GM19025 (cell line): ENCODE measurements at regions not wholly inside any gene's neighbourhood (a gene's known extent, or its start where the extent isn't known, plus 50 kb on each side); places are given as distances from the start of the nearest gene placed in this dataset.
"Not testable (repeated sequence)": the region's sequence is repeated elsewhere in the genome, so short reads cannot be mapped to it uniquely, and the experiment has no call there.

ENCODE experiments used
- ATAC-seq: cut with Tn5 transposase; IDR thresholded peaks from one replicate; pipeline ENCODE4 v1.9.1; 2021; ENCODE audit warnings: mild to moderate bottlenecking, low read depth, moderate library complexity; ENCODE audit not compliant: unreplicated experiment

DNA sequence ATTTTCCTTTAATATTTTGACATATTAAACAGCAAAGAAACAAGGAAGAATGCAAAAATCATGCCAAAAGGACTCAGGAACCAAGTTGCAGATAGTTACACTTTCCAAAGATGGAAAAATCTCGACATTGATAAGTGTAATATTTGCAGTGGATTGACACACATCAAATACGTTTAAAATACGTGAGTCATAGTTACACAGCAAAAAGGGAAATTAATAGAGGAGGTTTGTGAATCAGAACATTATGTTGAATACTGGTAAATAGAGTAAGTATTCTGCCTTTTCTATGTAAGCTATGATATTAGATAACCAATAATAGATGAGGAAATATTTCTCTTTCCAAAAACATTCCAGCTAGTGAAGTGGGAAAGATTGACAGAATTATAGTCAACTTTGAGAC lies 1761.3 kb upstream of the IGFBP7 start:
- no peak for ATAC-seq

DNA sequence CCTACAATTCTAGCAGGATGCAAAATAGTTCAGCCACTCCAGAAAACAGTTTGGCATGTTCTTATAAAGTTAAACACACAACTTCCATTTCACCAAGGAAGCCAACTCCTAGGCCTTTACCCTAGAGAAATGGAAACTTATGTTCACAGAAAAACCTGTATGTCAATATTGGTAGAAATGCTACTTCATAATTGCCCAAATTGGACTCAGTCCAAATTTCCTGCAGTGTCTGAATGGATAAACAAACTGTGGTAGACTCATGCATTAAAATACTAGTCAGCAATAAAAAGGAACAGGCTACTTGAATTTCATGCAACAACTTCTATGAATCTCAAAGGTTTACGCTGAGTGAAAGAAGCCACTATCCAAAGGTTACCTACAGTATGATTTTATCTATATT lies 1738.8 kb upstream of the IGFBP7 start:
- ATAC-seq = no peak

DNA sequence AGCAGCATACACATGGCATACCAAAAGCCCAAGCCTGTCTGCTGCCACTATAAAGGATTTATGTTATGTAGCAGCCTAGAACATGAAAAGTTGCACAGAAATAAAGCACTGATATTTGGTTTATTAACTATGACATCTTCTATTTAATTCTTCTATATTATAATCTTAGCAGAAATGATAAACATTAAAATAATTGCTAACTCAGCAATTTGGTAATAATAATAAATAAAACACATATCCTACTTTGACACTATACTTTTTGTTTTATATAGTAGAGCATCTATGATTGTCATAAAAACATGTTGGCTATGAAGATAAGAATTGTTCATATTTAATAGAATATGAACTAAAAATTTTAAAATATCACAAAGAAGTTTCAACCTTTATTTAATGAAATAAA lies 1733.3 kb upstream of the IGFBP7 start:
- no peak for ATAC-seq

DNA sequence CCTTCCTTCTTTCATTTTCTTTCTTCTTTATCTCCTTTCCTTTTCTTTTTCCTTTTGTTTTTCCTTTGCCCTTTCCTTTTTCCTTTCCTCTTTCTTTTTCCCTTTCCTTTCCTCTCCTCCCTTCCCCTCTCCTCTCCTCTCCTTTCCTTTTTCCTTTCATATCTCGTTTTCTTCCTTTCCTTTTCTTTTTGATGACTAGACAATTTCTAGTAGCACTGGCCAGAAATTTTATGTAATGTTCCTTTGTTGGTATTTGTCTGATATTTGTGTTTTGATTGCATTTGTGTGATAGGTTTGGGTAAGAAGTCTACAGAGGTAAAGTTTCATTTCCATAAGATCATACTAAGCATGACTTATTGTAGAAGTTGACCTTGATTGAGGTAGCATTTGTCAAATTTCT lies 1722.9 kb upstream of the IGFBP7 start:
- ATAC-seq = no peak

DNA sequence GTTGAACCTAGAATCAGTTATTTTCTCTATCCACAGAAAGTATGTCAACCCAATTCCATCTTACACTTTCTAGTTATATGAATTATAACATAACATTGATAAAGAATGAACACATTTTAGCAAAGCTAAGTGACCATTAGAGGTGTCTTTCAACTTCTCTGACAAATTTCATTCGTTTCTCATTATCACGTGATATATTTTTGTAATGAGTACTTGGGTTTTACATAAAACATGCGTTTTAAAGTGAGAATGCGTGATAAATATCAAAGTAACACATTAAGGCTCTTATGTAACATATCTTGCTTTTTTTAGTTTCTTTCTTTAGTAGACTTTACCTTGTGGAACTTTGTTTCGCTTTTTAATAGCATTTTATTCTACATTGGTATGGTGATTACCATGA lies 1715.1 kb upstream of the IGFBP7 start:
- ATAC-seq = no peak

DNA sequence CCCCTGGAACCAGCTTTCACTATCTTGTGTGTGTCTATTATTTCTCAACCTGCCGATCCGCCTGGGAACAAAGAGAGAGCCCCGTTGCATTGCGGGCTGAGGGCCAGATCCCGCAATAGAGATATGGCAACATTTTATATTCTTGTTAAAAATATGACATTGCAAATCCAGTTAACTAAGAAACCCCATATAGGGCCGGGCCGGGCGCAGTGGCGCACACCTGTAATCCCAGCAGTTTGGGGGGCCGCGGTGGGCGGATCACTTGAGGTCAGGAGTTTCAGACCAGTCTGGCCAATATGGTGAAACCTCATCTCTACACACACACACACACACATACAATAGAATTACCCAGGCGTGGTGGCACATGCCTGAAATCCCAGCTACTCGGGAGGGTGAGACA lies 1708.4 kb upstream of the IGFBP7 start:
- ATAC-seq = not testable (repeated sequence)

DNA sequence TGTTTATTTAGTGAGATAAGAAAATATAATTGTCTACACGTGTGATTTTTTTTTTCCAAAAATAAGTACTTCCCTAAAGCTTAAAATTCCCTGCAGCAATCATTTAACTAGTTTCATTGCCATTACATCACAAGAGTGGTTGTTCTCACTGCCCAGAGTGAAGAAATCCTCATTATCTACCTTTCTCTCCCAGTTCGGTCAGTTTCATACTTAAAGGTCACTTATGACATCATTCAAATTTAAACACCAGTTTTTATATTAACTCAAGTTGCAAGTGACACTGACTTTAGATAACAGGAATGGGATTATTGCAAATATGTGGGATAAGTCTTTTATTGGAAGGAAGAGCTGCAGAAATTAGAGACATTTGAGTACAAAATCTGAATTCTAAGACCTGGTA lies 1699.8 kb upstream of the IGFBP7 start:
- ATAC-seq = no peak

DNA sequence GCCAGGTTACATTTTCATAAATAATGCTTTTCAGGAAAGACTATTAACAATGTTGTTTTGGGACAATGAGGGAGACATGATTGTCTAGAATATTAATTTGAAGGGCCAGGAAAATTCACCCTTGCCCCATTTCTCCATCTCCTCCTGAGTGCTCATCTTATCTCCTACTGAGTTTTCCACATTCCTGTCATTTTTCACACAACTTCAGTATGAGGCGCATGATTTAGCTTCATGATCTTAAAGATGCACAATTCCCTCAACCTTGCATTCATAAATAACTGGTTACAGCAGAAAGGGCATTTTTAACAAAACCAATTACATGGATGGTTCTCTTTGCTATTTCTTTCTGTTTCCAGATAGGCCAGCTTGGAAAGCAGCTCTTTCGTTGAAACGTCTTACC lies 1699.2 kb upstream of the IGFBP7 start:
- ATAC-seq = no peak

DNA sequence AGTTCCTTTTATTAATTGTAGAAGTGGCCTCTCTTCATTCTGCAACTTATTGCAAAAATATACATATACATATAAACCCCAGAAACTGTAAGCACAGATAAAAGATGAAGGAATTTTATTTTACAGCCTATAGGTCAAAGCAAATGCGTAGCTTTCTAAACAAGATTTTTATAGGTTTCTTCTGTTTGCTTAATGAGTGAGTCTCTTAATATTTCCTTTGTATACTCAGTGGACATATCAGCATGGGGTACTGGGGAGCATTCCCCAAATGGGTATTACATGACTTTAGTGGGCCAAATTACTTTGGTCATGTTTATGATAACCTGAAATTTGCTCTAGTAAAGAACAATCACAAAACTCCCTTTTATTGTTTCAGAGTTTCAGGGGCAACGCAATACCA lies 1698.6 kb upstream of the IGFBP7 start:
- no peak for ATAC-seq

DNA sequence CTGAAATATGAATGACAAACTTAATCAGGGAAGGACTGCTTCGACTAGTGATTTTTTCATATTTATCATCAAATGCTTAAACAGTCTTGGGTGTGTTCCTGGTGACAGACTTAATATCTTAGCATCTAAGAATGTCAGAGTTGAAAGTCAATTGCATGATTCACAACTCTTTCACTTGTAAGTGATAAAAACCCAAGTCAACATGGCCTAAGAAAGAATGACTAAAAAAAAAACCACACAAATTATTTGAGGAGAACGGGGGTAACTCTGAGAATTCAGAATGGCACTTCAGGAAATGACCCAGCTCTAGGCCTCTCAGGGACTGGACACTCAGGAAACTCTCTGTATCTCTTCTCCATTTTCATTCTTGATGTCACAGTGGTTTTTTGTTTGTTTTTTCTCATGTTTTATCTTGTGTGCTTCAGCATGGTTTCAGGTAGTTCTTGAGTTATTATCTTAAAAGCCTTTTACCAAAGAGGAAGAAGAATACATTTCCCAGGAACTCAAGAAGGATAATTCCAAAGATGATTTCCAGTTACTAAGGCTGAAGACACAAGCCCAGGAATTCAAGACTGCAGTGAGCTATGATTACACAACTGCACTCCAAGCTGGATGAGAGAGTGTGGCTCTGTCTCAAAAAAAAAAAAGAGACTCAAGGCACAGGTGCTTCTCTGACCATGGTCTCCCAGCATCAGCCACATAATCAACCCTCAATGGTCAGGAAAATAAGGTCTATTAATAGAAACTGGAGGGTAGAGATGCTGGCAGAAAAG lies 1697.8 kb upstream of the IGFBP7 start:
- ATAC-seq = no peak

DNA sequence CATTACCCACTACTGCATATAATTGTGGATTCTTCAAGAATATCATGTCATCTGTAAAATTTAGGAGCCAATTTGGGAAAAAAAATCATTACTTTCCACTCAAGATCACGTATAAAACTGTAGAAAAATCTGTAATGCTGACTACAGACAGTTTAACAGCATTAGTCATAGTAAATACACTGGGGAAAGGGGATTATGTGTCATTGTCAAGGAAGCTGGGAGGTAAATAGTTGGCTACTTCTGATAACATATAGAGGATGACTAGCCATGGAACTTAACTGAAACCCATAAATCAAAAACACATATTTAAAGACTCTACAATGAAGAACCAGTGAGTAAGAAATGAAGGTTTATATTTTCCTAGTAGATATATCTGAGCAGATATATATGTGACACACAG lies 1666.4 kb upstream of the IGFBP7 start:
- no peak for ATAC-seq

DNA sequence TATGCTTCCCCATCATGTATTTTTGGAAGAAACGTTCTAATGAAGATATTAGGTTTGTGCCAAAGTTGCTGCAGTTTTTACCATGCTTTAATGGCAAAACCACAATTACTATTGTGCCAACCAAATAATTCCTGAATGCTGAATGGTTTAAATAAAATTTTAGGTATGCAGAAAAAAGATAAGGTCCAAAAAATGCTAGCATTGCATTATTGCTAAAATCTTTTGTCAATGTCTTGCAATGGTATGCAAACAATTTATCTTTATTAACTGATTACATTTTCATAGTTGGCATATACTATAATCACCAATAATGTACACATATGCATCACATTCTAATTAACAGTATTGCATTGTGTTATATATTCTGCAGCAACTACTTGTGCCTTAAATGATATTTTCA lies 1657.4 kb upstream of the IGFBP7 start:
- ATAC-seq = no peak

DNA sequence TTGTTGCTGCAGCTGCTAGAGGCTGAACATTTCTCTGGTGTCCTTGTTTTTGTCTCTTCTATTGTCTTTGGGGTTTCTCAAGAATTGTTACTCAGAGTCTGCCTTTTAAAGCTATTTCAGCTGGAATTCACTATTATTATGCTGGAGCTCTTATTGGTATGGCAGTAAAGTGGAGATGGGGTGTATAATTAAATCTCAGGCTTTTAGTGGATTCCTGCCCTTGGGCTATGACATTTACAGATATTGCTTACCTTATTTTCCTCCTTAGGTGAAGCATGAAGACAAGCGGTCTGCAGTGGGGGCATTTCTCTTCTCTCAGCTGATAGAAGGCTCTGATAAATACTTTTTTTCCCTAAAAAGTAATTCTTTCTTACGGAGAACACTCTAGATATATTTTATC lies 1656.6 kb upstream of the IGFBP7 start:
- no peak for ATAC-seq

DNA sequence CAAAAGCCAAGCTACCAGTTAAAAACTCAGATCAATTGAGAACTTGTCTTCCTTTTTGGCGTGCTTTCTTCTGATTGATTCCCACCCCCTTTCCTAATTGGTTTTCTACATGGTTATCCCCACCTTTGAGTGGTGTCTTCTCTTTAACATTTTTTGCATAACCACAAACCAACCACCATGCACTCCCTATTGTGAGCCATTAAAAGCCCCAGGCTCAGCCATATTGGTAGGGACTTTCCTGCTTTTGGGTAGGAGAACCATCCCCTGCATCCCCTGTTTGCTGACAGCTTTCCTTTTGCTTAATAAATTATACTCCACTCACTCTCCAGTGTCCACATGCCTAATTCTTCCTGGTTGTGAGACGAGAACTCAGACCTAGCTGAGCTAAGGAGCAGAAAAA lies 1651.4 kb upstream of the IGFBP7 start:
- no peak for ATAC-seq

DNA sequence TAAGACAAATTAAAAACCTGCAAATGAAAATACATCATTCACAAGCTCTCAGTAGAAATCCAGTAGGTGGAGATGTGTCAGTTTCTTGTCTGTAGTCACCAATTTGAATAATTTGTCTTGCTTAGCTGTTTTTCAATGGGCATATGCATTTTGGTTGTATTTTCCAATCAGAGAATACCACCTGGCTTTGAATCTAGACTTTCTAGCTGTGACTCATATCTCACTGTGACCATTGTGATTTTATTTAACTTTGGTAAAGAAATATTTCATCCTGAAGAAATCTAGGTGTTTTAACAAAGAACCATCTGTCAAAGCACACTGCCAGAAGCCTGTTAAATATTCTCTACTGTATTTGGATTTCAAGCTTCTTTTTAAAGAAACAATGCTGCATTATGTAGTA lies 1650.6 kb upstream of the IGFBP7 start:
- no peak for ATAC-seq

DNA sequence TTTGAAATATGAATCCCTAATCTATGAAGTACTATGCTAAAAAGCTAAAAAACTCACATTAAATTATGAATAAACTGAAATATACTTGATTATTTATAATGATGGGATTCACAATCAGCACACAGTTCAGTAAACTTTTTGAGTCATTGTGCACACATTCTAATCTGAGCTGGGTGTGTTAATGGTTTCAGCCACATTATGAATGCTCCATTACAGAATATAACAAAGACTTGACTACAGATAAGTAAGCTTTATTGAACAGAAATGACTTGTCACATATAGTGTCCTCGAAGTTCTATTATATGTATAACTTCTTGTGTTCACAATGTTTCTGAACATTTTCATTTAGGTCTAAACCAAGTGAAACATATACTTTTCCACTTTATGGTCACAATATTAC lies 1649.9 kb upstream of the IGFBP7 start:
- no peak for ATAC-seq

DNA sequence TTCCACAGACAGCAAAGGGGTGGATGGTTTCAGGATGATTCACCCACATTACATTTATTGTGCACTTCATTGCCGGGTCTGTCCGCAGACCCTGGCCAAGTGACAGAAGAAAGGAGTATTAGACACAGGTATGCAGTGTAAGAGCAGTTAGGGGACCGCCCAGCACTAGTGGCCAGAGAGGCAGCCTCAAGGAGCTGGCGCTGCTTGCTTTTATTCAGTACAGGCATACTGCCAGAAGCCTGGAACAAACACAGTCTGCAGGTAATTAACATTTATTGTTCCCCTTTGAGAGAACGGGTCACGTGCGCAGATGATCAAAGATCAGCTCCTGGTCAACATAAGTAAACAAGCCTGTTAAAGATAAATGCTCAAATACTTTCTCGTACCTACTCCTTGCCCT lies 1639.0 kb upstream of the IGFBP7 start:
- ATAC-seq = no peak

DNA sequence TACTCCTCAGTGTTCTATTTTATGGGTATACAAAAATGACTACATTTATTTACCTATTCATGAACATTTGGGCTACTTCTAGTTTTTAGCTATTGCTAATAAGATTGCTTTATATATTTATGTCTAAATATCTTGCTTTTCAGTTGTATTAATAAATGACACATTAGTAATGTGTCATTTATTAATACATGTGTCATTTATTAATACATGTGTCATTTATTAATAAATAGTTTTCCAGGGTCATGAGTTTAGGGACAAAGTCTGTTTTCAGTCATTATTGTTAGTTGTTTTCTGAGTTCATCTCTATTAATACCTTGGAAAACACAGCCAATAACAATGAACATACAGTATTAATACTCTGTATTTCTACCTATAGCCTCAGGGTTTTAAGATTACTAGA lies 1630.7 kb upstream of the IGFBP7 start:
- no peak for ATAC-seq

DNA sequence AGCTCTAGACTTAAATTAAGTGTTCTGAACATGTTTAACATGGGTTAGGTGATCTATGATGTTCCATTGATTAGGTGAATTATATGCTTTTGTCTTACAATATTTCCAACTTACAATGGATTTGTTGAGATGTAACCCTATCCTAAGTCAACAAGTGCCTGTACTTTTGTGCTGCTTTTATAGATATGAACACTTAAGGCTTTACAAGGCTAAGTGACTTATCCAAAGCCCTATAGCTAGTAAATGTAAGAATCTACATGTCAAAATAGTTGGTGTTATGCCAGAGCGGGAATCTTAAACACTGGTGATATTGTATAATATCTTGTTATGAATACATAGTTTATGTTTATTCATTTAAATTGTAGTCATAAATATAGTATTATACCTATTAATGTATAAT lies 1629.1 kb upstream of the IGFBP7 start:
- ATAC-seq = no peak

DNA sequence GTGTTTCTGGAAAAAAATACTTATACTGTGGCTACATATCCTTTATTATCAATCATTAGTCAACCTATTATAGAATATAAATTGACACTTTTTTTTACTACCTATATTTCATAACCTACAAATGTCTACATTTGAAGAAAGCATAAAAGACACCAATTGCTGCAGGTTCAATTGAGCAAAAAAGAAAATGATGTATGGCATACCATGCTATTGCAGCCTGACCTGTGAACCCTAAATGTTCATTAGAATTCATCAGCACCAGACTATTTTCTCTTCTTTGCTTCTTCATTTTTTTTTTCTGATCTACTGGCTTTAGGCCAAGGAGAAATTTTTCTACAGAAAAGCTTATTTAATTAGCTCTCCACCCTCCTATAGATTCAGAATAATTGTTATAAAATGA lies 1628.2 kb upstream of the IGFBP7 start:
- no peak for ATAC-seq

DNA sequence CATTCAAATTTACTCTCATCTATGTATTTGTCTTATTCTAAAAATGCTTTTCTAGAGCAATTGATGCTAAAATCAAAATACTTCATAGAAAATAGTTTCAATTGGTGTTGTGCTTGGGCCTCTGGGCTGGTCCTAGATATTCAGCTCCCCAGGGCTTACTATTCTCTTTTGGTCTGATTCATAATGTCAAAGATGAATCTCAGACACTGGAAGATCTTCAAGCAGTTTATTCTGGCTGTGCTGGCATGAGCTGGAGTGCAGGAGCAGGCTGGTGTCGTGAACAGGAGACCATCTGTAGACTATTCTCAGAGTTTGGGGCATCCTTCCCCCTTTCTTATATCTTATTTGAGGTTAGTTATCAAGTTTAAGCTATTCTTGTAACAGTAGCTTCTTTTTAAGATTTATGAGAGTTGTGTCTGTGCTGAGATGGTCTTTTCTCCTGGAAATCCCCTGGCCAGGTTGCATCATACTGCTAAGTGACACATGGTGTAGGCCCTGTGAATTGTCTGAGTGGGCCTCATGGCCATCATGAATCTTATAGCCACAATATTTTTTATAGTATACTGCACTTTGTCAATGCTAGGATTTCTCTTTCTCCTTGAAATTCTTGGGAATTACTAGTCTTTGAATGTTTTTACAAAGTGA lies 1624.0 kb upstream of the IGFBP7 start:
- ATAC-seq = no peak

DNA sequence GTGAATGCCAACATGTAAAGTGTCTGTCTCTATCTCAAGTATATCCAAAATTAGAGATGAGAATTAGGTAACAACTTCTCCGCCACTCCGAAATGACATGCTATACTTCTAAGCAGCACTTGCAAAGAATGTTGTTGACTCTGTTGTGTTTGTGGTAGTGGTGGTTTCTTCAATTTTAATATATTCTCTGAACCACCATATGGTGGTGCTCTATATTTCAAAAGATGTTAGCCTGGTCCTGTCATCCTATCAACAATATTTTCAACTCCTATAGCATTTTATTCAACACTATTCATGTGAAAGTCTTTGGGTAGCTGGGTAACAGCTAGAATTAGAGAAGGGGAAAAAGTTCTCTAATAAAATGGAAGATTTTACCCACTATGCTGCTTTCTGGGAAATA lies 1622.8 kb upstream of the IGFBP7 start:
- no peak for ATAC-seq
